ENCODE measurements at regions not wholly inside any gene's neighbourhood (a gene's known extent, or its start where the extent isn't known, plus 50 kb on each side); places are given as distances from the start of the nearest gene placed in this dataset.

DNA sequence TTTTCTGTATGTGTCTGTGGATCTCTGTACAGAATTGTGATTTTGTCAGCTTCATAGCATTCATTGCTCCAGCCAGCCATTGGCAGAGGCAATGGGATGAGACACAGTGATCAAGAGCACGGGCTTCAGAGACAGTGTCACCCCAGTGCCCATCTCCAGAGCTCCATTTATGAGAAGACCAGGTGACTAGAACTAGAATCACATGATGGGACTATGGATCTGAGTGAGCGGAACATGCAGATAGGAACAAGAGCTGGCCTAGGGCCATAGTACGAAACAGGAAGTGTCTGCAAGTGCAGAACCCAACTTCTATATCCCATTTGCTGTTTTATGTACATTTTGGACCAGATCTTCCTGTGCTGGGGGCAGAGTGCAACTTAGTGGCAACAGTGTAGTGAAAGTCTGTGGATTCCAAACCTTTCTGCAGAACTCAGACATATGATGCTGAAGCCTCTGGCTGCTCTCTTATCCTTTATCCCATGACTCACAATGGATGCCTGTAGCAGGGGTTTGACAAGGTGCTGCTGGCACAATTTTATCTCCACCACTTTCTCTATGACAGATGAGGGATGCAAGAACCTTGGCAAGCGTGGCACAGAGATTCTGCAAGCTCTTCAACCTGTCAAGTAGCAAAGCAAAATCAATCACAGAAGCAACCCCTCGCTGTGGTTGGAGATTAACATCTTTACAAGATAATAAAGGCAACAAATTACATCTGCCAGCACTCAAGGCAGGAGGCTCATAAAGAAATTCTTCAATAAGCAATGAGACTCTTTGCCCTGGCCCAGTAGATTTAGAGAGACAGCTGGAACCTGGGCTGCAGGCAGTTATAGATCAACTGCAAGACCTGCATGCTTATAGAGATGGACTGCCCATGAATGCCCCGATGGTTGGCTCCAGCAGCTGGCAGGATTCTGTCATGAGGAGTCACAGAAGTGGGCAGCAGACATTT lies 681.3 kb downstream of the TNS3 start:
- ChIA-PET CTCF (no interaction called here), POLR2A (no interaction called here)
- no peak for DNase-seq
- no peak overlapping the region for H3K4me3 Mint-ChIP-seq
- no peaks in the 10 kb centered on the region for H3K4me1 Mint-ChIP-seq (ENCODE audit: low read depth)
- H3K27me3 Mint-ChIP-seq = no peaks in the 10 kb centered on the region
- ATAC-seq = no peak
- TF ChIP-seq, protein P1, sequence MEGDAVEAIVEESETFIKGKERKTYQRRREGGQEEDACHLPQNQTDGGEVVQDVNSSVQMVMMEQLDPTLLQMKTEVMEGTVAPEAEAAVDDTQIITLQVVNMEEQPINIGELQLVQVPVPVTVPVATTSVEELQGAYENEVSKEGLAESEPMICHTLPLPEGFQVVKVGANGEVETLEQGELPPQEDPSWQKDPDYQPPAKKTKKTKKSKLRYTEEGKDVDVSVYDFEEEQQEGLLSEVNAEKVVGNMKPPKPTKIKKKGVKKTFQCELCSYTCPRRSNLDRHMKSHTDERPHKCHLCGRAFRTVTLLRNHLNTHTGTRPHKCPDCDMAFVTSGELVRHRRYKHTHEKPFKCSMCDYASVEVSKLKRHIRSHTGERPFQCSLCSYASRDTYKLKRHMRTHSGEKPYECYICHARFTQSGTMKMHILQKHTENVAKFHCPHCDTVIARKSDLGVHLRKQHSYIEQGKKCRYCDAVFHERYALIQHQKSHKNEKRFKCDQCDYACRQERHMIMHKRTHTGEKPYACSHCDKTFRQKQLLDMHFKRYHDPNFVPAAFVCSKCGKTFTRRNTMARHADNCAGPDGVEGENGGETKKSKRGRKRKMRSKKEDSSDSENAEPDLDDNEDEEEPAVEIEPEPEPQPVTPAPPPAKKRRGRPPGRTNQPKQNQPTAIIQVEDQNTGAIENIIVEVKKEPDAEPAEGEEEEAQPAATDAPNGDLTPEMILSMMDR (IDR thresholded peaks at IDR 0.05) = no peak
- peaks cover 3% of the 10 kb centered on the region for H3K9me3 Mint-ChIP-seq
- H3K36me3 Mint-ChIP-seq (ENCODE audit: low read depth) = no peaks in the 10 kb centered on the region
- intact Hi-C loops (cut with micrococcal nuclease) = no loop called here
- no peak overlapping the region for H3K27ac Mint-ChIP-seq

DNA sequence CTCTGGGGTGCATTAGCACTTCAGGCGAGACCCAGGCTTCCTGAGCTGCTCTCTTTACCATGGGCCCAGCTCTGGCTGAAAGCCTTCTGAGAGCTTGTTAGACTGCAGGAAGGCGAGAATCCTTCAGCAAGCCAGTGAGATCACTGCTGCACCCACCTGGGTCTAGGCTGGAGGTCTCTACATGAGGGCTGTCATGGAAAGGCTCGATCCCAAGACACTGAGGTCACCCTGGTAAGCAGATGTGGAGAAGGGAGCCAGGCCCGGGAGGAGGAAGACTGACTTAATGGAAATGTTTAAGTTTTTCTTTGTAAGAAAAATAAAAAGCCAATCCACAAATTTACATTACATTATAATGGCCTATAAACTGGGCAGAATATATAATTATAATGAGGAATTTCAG lies 684.5 kb downstream of the TNS3 start:
- H3K27ac Mint-ChIP-seq = no peak overlapping the region
- no peaks in the 10 kb centered on the region for H3K36me3 Mint-ChIP-seq (ENCODE audit: low read depth)
- H3K4me3 Mint-ChIP-seq = no peak overlapping the region
- ATAC-seq (no peak), DNase-seq (no peak)
- no peaks in the 10 kb centered on the region for H3K27me3 Mint-ChIP-seq
- ChIA-PET POLR2A (no interaction called here), CTCF (no interaction called here)
- no peaks in the 10 kb centered on the region for H3K4me1 Mint-ChIP-seq (ENCODE audit: low read depth)
- TF ChIP-seq, protein P1 (IDR thresholded peaks at IDR 0.05) = no peak
- intact Hi-C loops (cut with micrococcal nuclease) = no loop called here
- H3K9me3 Mint-ChIP-seq = peaks cover 6% of the 10 kb centered on the region

DNA sequence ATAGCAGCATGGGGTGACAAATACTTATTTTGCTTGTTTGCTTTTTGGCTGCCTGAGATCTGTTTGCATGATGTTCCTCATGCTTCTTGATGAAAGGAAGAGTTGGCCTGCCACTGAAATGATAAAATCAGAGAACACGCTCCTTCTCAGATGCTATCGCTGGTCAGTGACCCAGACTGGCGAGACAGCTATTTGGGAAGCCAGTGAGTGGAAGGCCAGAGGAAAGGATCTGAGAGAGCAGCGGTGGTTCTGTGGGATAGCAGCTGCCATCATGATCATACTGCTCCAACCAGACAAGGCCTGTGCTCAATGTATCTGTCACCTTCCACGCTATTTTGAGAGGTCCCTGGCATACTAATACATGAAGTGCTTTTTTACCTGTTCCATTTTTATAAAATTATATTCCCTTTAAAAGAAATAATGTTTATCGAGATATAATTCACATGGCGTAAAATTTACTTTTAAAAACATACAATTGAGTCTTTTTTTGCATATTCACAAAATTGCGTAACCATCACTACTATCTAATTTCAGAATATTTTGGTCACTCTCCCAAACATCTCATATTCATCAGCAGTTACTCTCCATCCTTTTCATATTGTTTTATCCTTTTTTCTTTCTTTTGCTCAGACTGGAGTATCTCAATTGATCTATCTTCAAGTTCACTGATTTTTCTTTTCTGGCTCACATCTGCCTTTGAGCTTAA lies 695.1 kb downstream of the TNS3 start:
- DNase-seq = no peak
- Mint-ChIP-seq H3K4me1 (ENCODE audit: low read depth) (no peaks in the 10 kb centered on the region), H3K4me3 (no peak overlapping the region), H3K27ac (no peak overlapping the region), H3K9me3 (peaks cover 7% of the 10 kb centered on the region), H3K36me3 (ENCODE audit: low read depth) (no peaks in the 10 kb centered on the region), H3K27me3 (no peaks in the 10 kb centered on the region)
- no peak for ATAC-seq
- ChIA-PET CTCF (no interaction called here), POLR2A (no interaction called here)
- intact Hi-C loops (cut with micrococcal nuclease) = no loop called here
- TF ChIP-seq, protein P1 (IDR thresholded peaks at IDR 0.05) = no peak

DNA sequence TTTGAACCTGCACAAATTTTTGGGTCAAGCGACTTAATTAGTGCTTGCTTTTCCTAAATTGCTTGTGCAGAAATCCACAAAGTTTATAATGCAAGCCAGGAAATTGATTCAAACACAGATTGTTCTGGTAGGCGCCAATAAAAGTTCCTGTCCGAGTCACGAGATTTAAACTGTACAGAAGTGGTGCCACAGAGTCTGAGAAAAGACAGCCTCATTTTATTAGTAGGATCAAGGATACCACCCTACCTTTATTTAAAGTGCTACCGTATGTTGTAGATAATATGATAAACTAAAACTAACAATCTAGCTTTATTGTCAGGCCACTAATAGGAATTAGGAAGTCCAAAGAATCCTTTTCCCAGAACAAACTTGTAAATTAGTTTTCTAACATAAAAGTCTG lies 696.7 kb downstream of the TNS3 start:
- CTCF ChIA-PET = no interaction called here
- H3K4me1 Mint-ChIP-seq (ENCODE audit: low read depth) = no peaks in the 10 kb centered on the region
- no peaks in the 10 kb centered on the region for H3K36me3 Mint-ChIP-seq (ENCODE audit: low read depth)
- intact Hi-C loops (cut with micrococcal nuclease) = no loop called here
- TF ChIP-seq, protein P1 (IDR thresholded peaks at IDR 0.05) = no peak
- no peak for DNase-seq
- H3K27ac Mint-ChIP-seq = no peak overlapping the region
- peaks cover 7% of the 10 kb centered on the region for H3K9me3 Mint-ChIP-seq
- ATAC-seq = no peak
- no peak overlapping the region for H3K4me3 Mint-ChIP-seq
- POLR2A ChIA-PET = no interaction called here
- H3K27me3 Mint-ChIP-seq = no peaks in the 10 kb centered on the region
